ENCODE measurements at regions not wholly inside any gene's neighbourhood (a gene's known extent, or its start where the extent isn't known, plus 50 kb on each side); places are given as distances from the start of the nearest gene placed in this dataset.

DNA sequence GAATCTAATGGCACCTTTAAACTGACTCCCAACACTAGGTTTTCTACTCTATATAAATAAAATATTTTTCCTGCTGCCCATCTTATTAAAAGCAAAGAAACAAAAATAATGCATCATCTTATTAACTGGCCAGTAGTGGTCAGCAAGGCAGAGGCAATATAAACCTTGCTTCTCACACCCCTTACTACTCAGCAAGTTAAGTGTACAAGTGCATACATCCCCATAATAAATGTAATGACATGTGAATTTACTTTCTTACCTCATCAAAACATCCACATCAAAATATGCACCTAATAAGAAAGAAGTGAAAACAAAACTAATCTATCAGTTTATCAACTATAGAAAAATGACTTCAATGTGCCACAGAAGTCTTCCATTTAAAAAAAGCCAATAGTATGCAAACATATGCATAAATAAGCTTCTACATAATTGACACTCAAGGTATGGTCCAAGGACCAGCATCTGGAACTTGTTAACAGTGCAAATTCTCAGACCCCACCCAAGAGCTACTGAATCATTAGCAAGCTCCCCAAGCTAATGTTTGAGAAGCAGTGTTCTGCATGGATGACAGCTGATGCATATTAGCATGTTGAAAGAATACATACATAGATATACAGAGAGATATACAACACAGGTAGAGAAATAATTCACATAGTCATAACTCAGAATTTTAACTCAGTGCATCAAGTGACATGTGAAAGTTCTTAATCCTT, 182.7 kb downstream of the C7orf25 start:
- TF ChIP-seq, protein P1, sequence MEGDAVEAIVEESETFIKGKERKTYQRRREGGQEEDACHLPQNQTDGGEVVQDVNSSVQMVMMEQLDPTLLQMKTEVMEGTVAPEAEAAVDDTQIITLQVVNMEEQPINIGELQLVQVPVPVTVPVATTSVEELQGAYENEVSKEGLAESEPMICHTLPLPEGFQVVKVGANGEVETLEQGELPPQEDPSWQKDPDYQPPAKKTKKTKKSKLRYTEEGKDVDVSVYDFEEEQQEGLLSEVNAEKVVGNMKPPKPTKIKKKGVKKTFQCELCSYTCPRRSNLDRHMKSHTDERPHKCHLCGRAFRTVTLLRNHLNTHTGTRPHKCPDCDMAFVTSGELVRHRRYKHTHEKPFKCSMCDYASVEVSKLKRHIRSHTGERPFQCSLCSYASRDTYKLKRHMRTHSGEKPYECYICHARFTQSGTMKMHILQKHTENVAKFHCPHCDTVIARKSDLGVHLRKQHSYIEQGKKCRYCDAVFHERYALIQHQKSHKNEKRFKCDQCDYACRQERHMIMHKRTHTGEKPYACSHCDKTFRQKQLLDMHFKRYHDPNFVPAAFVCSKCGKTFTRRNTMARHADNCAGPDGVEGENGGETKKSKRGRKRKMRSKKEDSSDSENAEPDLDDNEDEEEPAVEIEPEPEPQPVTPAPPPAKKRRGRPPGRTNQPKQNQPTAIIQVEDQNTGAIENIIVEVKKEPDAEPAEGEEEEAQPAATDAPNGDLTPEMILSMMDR (IDR thresholded peaks at IDR 0.05; ENCODE audit: low read depth, low read length) = no peak
- no peak for DNase-seq (ENCODE audit: low read depth in 2 of 2)
- H3K4me3 ChIP-seq (replicated peaks in 1 of 2; ENCODE audit: low read depth in 2 of 2, low read length in 2 of 2) = no peak overlapping the region

DNA sequence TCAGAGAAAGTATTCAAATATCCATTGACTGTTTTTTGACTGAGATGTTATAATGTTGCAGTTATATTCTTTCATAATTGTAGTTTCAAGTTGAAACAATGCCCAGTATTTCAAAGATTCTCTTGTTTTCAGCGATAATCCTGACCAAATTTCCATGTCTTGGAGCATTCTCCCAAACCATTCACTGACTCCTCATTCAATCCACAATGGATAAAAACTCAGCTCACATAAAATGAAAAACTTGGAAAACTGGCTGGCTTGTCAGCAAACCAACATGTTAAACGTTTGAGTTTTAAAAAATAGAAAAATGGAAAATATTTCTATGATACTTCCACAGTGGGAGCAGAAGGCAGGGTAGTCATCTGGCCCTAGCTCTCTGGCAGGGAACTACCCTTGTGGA, 184.4 kb downstream of the C7orf25 start:
- H3K4me3 ChIP-seq (replicated peaks in 1 of 2; ENCODE audit: low read depth in 2 of 2, low read length in 2 of 2) = no peak overlapping the region
- no peak for DNase-seq (ENCODE audit: low read depth in 2 of 2)
- TF ChIP-seq, protein P1 (IDR thresholded peaks at IDR 0.05; ENCODE audit: low read depth, low read length) = no peak

DNA sequence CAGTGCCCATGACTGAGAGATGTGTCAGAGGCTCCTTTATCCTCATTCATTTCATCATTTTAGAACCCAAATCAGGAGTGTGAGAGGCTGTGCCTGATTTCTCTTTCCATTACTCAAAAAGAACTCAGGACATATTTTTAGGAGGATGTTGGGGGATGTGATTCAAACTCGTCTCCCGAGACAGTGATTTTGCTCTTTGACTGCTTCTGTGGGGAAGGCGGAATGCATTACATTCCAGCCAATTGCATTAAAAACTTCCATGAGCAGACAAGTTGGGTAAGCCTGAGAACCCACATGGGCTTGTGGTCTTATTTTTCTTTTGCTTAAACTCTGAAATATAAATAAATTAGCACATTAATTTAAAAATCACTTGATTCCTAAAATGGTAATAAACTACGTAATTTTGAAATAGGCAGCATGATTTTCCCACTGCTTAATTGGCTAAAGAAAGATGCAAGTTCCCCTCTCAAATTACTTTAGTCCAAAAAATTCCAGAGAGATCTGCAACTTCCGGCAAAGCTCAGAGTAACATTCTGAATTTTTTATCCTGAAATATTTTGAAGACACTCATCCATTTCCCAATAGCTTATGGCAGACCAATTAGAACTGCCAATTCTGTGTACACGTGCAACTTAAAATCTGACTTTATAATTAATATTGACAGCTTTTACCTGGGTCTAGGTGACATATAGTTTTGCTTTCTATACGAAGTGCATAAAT, 185.6 kb downstream of the C7orf25 start:
- peak; percentile 30 to 82 for DNase-seq (ENCODE audit: low read depth in 2 of 2)
- TF ChIP-seq, protein P1 (IDR thresholded peaks at IDR 0.05; ENCODE audit: low read depth, low read length) = no peak
- no peak overlapping the region for H3K4me3 ChIP-seq (replicated peaks in 1 of 2; ENCODE audit: low read depth in 2 of 2, low read length in 2 of 2)

DNA sequence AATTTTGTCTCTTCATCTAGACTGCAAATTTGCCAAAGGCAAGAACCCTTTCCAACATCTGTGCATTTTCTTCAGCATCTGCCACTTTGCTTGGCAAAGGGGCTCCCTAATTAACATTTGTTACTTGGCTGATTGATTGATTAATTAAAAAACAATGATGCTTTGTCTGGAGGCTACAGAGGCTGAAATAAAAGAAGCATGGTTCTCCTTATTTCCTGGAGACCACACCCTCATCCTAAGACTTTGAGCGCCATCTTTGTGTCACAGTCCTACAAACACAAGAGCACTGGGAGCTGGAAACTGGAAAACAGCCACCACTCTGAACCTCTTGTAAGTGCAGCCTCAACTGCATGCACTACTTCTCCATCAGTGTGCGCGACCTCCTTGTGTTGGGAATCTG, 189.2 kb downstream of the C7orf25 start:
- DNase-seq (ENCODE audit: low read depth in 2 of 2) = no peak

DNA sequence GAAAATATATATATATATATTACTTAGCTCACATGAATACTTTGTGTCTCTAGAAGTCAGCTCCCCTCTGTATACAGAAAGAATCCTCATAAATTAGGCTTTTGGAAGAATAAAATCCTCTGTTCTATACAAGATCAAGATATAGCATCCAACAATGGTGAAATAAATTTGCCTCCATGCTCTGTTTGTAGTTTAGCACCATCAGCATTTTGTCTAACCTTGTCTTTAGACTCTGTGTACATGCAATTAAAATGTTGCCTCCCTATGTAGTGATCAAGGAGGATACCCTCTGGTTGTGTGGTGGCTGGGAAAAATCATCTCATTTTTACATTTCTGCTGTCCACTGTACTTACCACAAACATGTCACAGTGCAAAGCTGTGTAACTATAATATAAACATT, 189.7 kb downstream of the C7orf25 start:
- no peak for DNase-seq (ENCODE audit: low read depth in 2 of 2)
- no peak overlapping the region for H3K4me3 ChIP-seq (replicated peaks in 1 of 2; ENCODE audit: low read depth in 2 of 2, low read length in 2 of 2)
- TF ChIP-seq, protein P1 (IDR thresholded peaks at IDR 0.05; ENCODE audit: low read depth, low read length) = no peak

More for the DNA sequence above, 189.2 kb downstream of the C7orf25 start:
- TF ChIP-seq, protein P1 (IDR thresholded peaks at IDR 0.05; ENCODE audit: low read depth, low read length) = no peak
- H3K4me3 ChIP-seq (replicated peaks in 1 of 2; ENCODE audit: low read depth in 2 of 2, low read length in 2 of 2) = no peak overlapping the region

DNA sequence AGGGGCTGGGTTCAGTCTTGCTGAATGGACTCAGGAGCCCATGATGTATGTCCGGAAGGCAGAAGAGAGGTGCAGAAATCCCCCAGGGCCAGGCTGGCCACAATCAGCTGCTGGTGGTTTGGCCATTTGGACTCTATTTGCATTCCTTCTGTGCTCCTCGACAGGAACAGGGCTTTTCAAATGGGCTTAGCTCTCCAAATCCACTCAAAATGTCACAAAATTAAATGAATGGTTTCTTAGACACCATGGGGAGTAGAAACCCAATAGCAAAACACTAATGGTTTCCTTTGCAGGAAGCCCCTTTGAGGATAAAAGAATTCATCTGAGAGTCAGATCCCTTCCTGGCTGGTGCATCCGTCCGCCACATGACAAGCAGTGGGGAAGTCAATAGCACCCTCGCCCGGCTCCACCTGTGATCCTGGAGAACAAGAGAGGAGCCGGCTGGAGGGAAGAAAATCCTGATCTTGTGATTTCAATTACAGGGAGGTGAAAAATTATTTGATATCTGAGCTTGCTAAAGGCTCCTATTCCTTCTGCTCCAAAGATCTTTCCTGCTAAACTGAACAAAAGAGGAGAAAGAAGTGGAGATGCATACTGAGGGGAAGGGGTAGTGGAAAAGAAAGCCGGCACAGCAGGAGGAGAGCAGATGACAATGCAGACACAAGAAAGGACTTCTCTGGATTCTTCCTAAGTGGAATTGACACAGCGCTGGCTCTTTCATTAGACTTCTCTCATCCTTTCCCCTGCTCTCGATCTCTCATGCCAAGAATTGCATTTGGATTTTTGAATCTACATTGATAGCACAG, 190.7 kb downstream of the C7orf25 start:
- TF ChIP-seq, protein P1 (IDR thresholded peaks at IDR 0.05; ENCODE audit: low read depth, low read length) = no peak
- H3K4me3 ChIP-seq (replicated peaks in 1 of 2; ENCODE audit: low read depth in 2 of 2, low read length in 2 of 2) = no peak overlapping the region

More for the DNA sequence above, 190.7 kb downstream of the C7orf25 start:
- no peak for DNase-seq (ENCODE audit: low read depth in 2 of 2)
